ENCODE measurements at regions not wholly inside any gene's neighbourhood (a gene's known extent, or its start where the extent isn't known, plus 50 kb on each side); places are given as distances from the start of the nearest gene placed in this dataset.

DNA sequence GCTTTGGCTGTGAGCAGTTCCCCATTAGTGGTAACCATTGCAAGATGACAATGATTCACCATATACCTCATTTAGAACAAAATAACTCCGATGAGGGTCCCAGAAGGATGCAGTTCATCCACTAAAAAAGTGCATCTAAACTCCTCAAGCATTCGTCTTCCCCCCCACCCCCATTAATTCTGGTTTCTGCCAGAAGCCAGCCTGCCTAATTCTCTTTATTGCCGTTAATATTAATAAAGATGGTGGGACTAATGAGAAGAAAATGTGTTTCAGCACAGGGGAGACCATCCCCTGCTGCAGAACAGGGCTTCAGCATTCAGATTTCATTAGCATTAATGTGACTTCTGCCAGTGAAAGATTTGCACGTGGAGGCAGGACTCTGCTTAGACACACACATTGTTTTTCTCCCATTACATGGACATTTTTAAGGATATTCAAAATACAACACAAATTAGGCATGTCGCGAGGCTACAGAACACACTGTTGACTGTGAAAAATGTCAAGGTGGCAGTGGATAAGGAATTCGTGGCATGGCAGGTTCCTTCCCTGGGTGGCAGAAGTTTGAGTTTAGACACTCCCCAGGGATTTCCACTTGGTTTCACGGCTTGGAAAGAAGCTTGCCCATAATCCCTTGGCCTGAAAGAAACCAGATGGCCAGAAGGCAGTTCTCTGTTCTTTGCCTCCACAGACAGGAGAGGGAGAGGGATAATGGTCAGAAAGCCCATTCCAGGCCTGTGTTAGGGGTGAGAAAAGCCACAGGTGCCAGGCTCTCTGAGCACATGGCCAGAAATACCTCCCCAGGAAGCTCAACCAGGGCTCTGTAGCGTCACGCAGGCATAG is 236.5 kb downstream of the FOXO1 start:
- Histone ChIP-seq H3K36me3 (ENCODE audit: control insufficient read depth, insufficient read depth, low read length) (no peaks in the 10 kb centered on the region), H3K27me3 (ENCODE audit: control insufficient read depth, insufficient read depth, low read length) (no peaks in the 10 kb centered on the region), H3K4me3 (ENCODE audit: low read depth, low read length) (no peak overlapping the region)
- DNase-seq (ENCODE audit: low read depth) (no peak), FAIRE-seq (no peak)
- TF ChIP-seq, protein P1, sequence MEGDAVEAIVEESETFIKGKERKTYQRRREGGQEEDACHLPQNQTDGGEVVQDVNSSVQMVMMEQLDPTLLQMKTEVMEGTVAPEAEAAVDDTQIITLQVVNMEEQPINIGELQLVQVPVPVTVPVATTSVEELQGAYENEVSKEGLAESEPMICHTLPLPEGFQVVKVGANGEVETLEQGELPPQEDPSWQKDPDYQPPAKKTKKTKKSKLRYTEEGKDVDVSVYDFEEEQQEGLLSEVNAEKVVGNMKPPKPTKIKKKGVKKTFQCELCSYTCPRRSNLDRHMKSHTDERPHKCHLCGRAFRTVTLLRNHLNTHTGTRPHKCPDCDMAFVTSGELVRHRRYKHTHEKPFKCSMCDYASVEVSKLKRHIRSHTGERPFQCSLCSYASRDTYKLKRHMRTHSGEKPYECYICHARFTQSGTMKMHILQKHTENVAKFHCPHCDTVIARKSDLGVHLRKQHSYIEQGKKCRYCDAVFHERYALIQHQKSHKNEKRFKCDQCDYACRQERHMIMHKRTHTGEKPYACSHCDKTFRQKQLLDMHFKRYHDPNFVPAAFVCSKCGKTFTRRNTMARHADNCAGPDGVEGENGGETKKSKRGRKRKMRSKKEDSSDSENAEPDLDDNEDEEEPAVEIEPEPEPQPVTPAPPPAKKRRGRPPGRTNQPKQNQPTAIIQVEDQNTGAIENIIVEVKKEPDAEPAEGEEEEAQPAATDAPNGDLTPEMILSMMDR (IDR thresholded peaks at IDR 0.05; ENCODE audit: insufficient read depth, low read length, severe bottlenecking) = no peak

DNA sequence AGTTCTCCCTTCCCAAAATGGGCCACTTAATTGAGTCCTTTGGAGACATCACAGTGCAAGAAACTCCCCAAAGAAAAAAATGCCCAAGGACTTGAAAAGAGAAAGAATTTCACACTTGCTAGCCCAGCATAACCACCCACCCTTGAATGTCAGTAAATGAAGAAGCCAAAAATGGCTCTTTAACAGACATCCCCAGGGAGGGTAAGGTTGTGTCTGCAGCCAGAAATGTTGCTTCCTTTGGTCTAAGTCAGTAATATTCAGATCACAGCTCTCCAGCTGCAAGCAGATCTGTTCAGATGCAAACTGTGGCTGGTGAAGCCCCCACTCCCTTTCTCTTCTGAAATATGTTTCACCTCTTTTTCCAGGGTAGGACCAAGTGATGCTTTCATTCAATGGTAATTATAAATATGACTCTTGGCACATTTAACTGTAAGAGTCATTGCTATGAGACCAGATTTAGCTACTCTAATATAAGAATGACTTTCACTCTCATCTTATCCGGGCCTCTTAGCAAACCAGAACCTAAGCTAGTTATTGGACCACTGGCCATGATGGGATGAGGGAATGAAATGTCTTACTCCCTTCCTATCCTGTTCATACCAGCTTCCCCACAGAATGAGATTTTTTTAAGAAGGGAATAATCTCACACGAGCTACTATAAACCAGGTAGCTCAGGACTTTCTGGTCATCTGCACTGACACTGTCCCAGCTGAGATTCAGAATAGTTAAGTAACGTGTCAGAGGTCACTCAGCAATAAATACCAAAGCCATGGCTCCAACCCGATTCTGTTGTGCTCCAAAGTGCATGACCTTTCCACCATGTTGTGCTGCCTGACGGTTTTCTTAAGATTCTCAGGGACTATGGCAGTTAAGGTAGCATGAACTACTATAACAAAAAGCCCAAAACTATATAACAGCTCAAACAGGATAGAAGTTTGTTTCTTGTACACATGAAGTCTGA is 234.1 kb downstream of the FOXO1 start:
- H3K27me3 ChIP-seq (ENCODE audit: control insufficient read depth, insufficient read depth, low read length) = no peaks in the 10 kb centered on the region
- DNase-seq (ENCODE audit: low read depth) (no peak), FAIRE-seq (no peak)
- TF ChIP-seq, protein P1 (IDR thresholded peaks at IDR 0.05; ENCODE audit: insufficient read depth, low read length, severe bottlenecking) = no peak
- H3K4me3 ChIP-seq (ENCODE audit: low read depth, low read length) = no peak overlapping the region
- no peaks in the 10 kb centered on the region for H3K36me3 ChIP-seq (ENCODE audit: control insufficient read depth, insufficient read depth, low read length)

DNA sequence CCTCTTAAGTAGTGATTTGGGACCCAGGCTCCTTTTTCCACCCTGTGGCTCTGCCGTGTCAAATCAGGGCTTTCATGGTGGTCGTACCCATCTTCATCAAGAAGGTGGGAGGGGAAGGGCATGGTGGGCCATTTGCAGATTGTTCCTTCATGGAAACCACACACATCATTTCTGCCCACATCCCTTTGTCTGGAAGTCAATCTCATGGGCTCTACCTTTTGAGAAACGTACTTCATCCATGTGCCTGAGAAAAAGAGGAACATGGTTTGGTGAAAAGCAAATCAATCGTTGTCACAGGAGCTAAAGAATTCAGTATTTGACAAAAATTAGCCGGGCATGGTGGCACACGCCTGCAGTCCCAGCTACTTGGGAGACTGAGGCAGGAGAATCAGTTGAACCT is 233.4 kb downstream of the FOXO1 start:
- Histone ChIP-seq H3K27me3 (ENCODE audit: control insufficient read depth, insufficient read depth, low read length) (no peaks in the 10 kb centered on the region), H3K4me3 (ENCODE audit: low read depth, low read length) (no peak overlapping the region), H3K36me3 (ENCODE audit: control insufficient read depth, insufficient read depth, low read length) (no peaks in the 10 kb centered on the region)
- DNase-seq (ENCODE audit: low read depth) = no peak
- TF ChIP-seq, protein P1 (IDR thresholded peaks at IDR 0.05; ENCODE audit: insufficient read depth, low read length, severe bottlenecking) = no peak
- FAIRE-seq = no peak

DNA sequence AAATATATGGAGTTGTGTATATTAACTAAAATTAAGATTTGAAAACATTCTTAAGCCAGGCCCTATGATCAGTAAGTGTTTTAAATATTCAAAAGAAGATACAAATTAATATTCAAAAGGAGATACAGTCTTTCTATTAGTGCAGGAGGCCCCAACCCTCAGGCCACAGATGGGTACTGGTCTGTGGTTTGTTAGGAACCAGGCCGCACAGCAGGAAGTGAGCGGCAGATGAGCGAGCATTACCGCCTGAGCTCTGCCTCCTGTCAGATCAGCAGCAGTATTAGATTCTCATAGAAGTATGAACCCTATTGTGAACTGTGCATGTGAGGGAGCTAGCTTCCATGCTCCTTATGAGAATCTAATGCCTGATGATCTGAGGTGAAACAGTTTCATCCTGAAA is 232.9 kb downstream of the FOXO1 start:
- no peak for DNase-seq (ENCODE audit: low read depth)
- TF ChIP-seq, protein P1 (IDR thresholded peaks at IDR 0.05; ENCODE audit: insufficient read depth, low read length, severe bottlenecking) = no peak
- H3K27me3 ChIP-seq (ENCODE audit: control insufficient read depth, insufficient read depth, low read length) = no peaks in the 10 kb centered on the region
- no peak for FAIRE-seq
- no peak overlapping the region for H3K4me3 ChIP-seq (ENCODE audit: low read depth, low read length)
- H3K36me3 ChIP-seq (ENCODE audit: control insufficient read depth, insufficient read depth, low read length) = no peaks in the 10 kb centered on the region

DNA sequence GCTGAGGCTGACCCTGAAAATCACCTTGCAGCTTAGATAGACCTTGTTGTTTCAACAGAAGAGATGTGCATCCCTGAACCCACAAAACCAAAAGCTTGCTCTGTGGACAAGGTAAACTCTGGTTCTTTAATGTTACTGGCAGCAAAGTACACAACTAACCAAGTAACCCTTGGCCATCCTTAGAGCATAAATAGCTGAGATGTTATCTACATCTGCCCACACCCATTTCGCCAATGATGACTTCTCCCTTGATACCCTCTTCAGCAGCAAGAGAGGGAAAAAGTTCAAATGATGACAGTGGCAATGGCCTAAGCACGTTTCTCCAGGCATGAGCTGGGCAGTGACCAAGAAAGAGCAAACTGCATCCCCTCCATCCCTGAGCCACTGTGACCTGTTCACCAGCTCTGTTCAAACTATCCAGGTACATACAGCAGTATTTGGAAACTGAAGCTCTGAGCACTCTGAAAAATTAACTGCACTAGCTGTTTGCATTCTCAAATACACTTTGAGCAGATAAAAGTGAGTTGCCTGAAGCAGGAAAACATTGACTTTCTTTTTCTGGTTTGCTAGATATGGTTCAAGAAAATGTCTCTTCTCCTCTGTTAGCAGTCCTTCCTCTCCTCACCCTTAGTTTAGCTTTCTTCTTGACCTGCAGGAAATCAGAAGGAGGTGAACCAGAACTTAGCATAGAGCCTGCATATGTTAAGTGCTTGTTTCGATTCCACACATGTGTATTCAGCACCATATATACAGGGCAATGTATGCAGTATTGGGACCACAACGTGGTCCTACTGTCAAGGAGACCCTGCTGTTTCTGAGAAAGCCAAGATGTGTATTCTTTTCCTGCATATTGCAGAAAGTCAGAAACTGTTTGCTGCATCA is 231.7 kb downstream of the FOXO1 start:
- no peak overlapping the region for H3K4me3 ChIP-seq (ENCODE audit: low read depth, low read length)
- no peaks in the 10 kb centered on the region for H3K36me3 ChIP-seq (ENCODE audit: control insufficient read depth, insufficient read depth, low read length)
- TF ChIP-seq, protein P1 (IDR thresholded peaks at IDR 0.05; ENCODE audit: insufficient read depth, low read length, severe bottlenecking) = no peak
- no peak for DNase-seq (ENCODE audit: low read depth)
- no peak for FAIRE-seq
- no peaks in the 10 kb centered on the region for H3K27me3 ChIP-seq (ENCODE audit: control insufficient read depth, insufficient read depth, low read length)

Data from bronchial epithelial cell (primary cell).